PC-3 (cell line): ENCODE measurements at regions not wholly inside any gene's neighbourhood (a gene's known extent, or its start where the extent isn't known, plus 50 kb on each side); places are given as distances from the start of the nearest gene placed in this dataset.
"Not testable (repeated sequence)": the region's sequence is repeated elsewhere in the genome, so short reads cannot be mapped to it uniquely, and the experiment has no call there.

Source experiments
- ATAC-seq: fragments of 200-7000 bp; cut with Tn5 transposase; 2 replicates; pipeline ENCODE4 v1.9.1; 2020; ENCODE audit warnings: mild to moderate bottlenecking, moderate library complexity
- BruUV-seq: library from RNA; stranded (reverse); fragments of 400-500 nt; replicated peaks from 2 replicates; lab custom pipeline; 2021; lab: Mats Ljungman, UMichigan
- CTCF ChIA-PET: fragments of 300-600 bp; sonication (Branson Sonifier 250); formaldehyde crosslinking; loops from one replicate; lab custom pipeline; 2022; ENCODE audit warnings: antibody characterized with exemption; lab: Charles Lee
- POLR2A ChIA-PET: fragments of 300-600 bp; sonication (Branson Sonifier 250); formaldehyde crosslinking; loops from one replicate; lab custom pipeline; 2022; ENCODE audit warnings: antibody characterized with exemption; ENCODE audit not compliant: unreplicated experiment; lab: Charles Lee
- DNase-seq: peaks from one replicate; pipeline ENCODE4 v3.0.0-alpha.2; 2015
- H2AFZ ChIP-seq: fragments of 300-600 bp; sonication (generic); 2 replicates; pipeline ENCODE4 v1.6.0; 2016; ENCODE audit warnings: antibody characterized with exemption, low read length
- H3F3A ChIP-seq: fragments of 300-600 bp; sonication (generic); one replicate; pipeline ENCODE4 v1.6.0; 2017; ENCODE audit warnings: antibody characterized with exemption, low read length, control low read depth, mild to moderate bottlenecking; ENCODE audit not compliant: unreplicated experiment
- H3K27ac ChIP-seq: fragments of 300-600 bp; sonication (generic); 2 replicates; pipeline ENCODE4 v1.5.1; 2016; ENCODE audit warnings: mild to moderate bottlenecking, low read length
- H3K27me3 ChIP-seq: fragments of 300-600 bp; sonication (generic); 2 replicates; pipeline ENCODE4 v1.6.1; 2016; ENCODE audit warnings: low read length, mixed read lengths
- H3K36me3 ChIP-seq: fragments of 300-600 bp; sonication (generic); 2 replicates; pipeline ENCODE4 v1.6.1; 2016; ENCODE audit warnings: low read depth, mixed run types, low read length, mixed read lengths
- H3K4me1 ChIP-seq: fragments of 300-600 bp; sonication (generic); 2 replicates; pipeline ENCODE4 v1.5.1; 2016; ENCODE audit warnings: low read length; ENCODE audit not compliant: insufficient read depth
- H3K4me2 ChIP-seq: fragments of 300-600 bp; sonication (generic); 2 replicates; pipeline ENCODE4 v1.6.0; 2016; ENCODE audit warnings: low read length
- H3K4me3 ChIP-seq: fragments of 300-600 bp; sonication (generic); 2 replicates; pipeline ENCODE4 v1.5.1; 2016; ENCODE audit warnings: mild to moderate bottlenecking, low read length, mixed read lengths
- H3K79me2 ChIP-seq: fragments of 300-600 bp; sonication (generic); 2 replicates; pipeline ENCODE4 v1.6.1; 2017; ENCODE audit warnings: low read length, mixed read lengths
- H3K9ac ChIP-seq: fragments of 300-600 bp; sonication (generic); 2 replicates; pipeline ENCODE4 v1.6.0; 2016; ENCODE audit warnings: mild to moderate bottlenecking, low read length
- H3K9me2 ChIP-seq: fragments of 300-600 bp; sonication (generic); replicated peaks from 2 replicates; pipeline ENCODE4 v1.6.1; 2016; ENCODE audit warnings: mixed run types, low read length, mixed read lengths
- H3K9me3 ChIP-seq: fragments of 300-600 bp; sonication (generic); 2 replicates; pipeline ENCODE4 v1.6.1; 2016; ENCODE audit warnings: low read length, mixed read lengths
- H4K20me1 ChIP-seq: fragments of 300-600 bp; sonication (generic); 2 replicates; pipeline ENCODE4 v1.6.1; 2016; ENCODE audit warnings: low read length, mixed read lengths
- CTCF ChIP-seq: fragments of 300-600 bp; sonication (generic); conservative IDR thresholded peaks from 2 replicates; pipeline ENCODE4 v1.5.1; 2017; ENCODE audit warnings: antibody characterized with exemption, low read depth, mild to moderate bottlenecking, low read length
- EZH2 ChIP-seq: fragments of 300-600 bp; sonication (generic); IDR thresholded peaks from one replicate; pipeline ENCODE4 v1.6.1; 2017; ENCODE audit warnings: antibody characterized with exemption, mild to moderate bottlenecking, low read length; ENCODE audit not compliant: unreplicated experiment
- EZH2phosphoT487 ChIP-seq: fragments of 300-600 bp; sonication (generic); IDR thresholded peaks from 2 replicates; pipeline ENCODE4 v1.6.1; 2018; ENCODE audit warnings: mild to moderate bottlenecking, antibody characterized with exemption, low read length, borderline replicate concordance
- intact Hi-C: fragments of 100-400 bp; cut with micrococcal nuclease; formaldehyde crosslinking; loops from 2 replicates; pipeline ENCODE4 v1.9.0; 2023

DNA sequence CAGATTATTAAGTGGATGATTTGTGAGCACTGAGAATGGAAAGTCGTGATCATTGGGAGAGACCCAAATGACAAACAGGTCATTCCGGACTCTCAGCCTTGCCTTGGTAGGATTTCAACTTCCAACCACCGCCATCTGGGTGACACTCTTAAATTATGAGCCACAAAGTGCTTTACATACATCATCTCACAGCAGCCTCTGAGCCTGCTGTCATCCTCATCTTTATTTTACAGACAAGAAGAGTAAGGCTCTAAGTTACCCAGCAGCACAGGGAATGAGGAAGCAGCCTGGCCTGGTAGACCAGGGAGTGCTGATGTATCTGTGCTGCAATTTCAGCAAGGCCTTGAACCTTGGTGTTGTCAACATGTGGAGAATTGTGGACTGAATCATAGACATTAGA lies 105.8 kb upstream of the TRIM2 start:
- Histone ChIP-seq H3K9ac (no peak overlapping the region), H3K9me3 (no peaks in the 10 kb centered on the region), H3K27ac (no peak overlapping the region), H3K4me1 (no peaks in the 10 kb centered on the region), H3K9me2 (no peaks in the 10 kb centered on the region), H3K4me2 (no peak overlapping the region), H3K27me3 (no peaks in the 10 kb centered on the region), H3F3A (no peaks in the 10 kb centered on the region), H3K4me3 (no peak overlapping the region), H3K36me3 (no peaks in the 10 kb centered on the region), H4K20me1 (no peaks in the 10 kb centered on the region), H3K79me2 (no peaks in the 10 kb centered on the region), H2AFZ (no peak overlapping the region)
- ATAC-seq (no peak), DNase-seq (no peak)
- CTCF ChIA-PET = no interaction called here
- no TSS peak for BruUV-seq
- intact Hi-C loops = no loop called here
- TF ChIP-seq EZH2 (no peak), CTCF (no peak), EZH2phosphoT487 (no peak)
- POLR2A ChIA-PET = no interaction called here

DNA sequence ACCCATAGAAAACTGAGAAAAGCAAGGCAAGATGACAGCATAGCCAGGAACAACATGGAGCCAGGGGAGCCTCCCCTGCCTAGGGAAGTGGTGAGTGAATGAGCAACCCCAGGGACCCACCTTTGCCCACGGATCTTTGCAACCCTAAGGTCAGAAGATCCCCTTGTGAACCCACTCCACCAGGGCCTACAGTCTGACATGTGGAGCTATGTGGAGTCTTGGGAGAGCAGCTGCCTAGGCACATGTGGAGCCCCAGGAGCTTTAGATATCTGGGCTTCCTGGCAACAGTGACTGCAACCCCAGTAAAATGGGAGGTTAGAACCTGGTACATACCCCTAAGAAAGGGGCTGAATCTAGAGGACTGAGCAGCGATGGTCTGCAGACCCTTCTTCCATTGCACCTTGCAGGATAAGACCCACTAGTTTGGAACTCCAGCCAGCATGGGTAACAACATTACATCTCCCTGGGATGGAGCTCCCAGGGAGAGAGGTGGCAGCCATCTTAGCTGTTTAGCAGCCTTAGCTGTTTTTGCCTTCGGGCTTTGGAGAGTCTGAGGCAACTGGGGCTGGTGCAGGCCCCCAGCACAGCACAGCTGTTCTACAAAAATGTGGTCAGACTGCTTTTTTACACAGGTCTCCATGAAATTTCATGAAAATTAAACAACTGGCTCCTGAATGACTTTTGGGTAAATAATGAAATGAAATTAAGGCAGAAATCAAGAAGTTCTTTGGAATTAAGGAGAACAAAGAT lies 104.7 kb upstream of the TRIM2 start:
- no peaks in the 10 kb centered on the region for H4K20me1 ChIP-seq
- no peaks in the 10 kb centered on the region for H3K36me3 ChIP-seq
- H3K27me3 ChIP-seq = no peaks in the 10 kb centered on the region
- H3F3A ChIP-seq = no peaks in the 10 kb centered on the region
- H3K4me3 ChIP-seq = no peak overlapping the region
- no TSS peak for BruUV-seq
- ChIA-PET CTCF (no interaction called here), POLR2A (interaction anchor here (0.6 to 0.7 kb wide), 2 partner anchors 14 to 149 kb away, joined by 3 read pairs; no protein-coding TSS in a partner anchor)
- TF ChIP-seq CTCF (no peak), EZH2phosphoT487 (no peak), EZH2 (no peak)
- DNase-seq (no peak), ATAC-seq (no peak)
- intact Hi-C loops = loop anchor here (2.0 kb wide), 1 partner anchor 15 kb away; no protein-coding TSS in a partner anchor
- H3K9ac ChIP-seq = no peak overlapping the region
- no peak overlapping the region for H2AFZ ChIP-seq
- no peaks in the 10 kb centered on the region for H3K9me3 ChIP-seq
- H3K4me1 ChIP-seq = no peaks in the 10 kb centered on the region
- no peaks in the 10 kb centered on the region for H3K9me2 ChIP-seq
- no peak overlapping the region for H3K27ac ChIP-seq
- no peak overlapping the region for H3K4me2 ChIP-seq
- no peaks in the 10 kb centered on the region for H3K79me2 ChIP-seq

- POLR2A ChIA-PET, H3K4me1 ChIP-seq, H3K9me3 ChIP-seq, DNase-seq, intact Hi-C loops, BruUV-seq, H3K4me3 ChIP-seq, H3K4me2 ChIP-seq, H4K20me1 ChIP-seq, ATAC-seq, H3K36me3 ChIP-seq, H3K9ac ChIP-seq, CTCF ChIA-PET, H3K27ac ChIP-seq, H3K9me2 ChIP-seq, H3K27me3 ChIP-seq, H3K79me2 ChIP-seq, H2AFZ ChIP-seq, H3F3A ChIP-seq: not testable (repeated sequence)
Observed at GRCh38 chr4:153106736-153107135, 97.5 kb upstream of the TRIM2 start.
